ENCODE measurements at regions not wholly inside any gene's neighbourhood (a gene's known extent, or its start where the extent isn't known, plus 50 kb on each side); places are given as distances from the start of the nearest gene placed in this dataset.
"Not testable (repeated sequence)": the region's sequence is repeated elsewhere in the genome, so short reads cannot be mapped to it uniquely, and the experiment has no call there.

DNA sequence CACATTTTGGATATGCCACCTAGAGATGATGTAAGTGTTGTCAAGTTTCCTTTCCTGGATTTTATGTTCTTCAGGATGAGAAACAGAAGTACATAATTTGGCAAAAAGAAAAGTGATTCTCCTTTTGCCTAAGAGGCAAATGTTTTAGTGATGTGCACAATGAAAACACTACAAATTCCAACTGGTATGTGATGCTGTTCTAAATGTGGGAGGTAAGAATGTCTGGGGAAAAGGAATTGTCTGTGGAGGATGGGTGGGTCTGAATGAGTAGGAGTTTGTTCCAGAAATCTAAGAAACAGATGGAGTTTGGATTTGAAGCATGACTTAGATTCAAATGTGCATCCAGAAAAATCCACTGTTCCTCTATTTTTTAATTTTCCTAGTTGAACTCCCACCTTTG, 473.6 kb upstream of the SPRY2 start:
- Histone ChIP-seq H3K4me1 (ENCODE audit: insufficient read depth) (no peaks in the 10 kb centered on the region), H3K27ac (no peak overlapping the region), H3K4me2 (no peak overlapping the region), H2AFZ (no peak overlapping the region), H3K4me3 (no peak overlapping the region), H3K9me2 (replicated peaks; ENCODE audit: insufficient read depth) (no peaks in the 10 kb centered on the region), H4K20me1 (ENCODE audit: insufficient read depth, poor library complexity, severe bottlenecking) (no peaks in the 10 kb centered on the region), H3K79me2 (no peaks in the 10 kb centered on the region), H3K36me3 (replicated peaks; ENCODE audit: insufficient read depth, low read depth) (no peaks in the 10 kb centered on the region), H3K27me3 (no peaks in the 10 kb centered on the region), H3K9me3 (ENCODE audit: low read depth) (peaks cover 7% of the 10 kb centered on the region)
- TF ChIP-seq EZH2 (IDR thresholded peaks at IDR 0.05; ENCODE audit: borderline replicate concordance) = no peak
- DNase-seq (ENCODE audit: low spot score) = no peak

DNA sequence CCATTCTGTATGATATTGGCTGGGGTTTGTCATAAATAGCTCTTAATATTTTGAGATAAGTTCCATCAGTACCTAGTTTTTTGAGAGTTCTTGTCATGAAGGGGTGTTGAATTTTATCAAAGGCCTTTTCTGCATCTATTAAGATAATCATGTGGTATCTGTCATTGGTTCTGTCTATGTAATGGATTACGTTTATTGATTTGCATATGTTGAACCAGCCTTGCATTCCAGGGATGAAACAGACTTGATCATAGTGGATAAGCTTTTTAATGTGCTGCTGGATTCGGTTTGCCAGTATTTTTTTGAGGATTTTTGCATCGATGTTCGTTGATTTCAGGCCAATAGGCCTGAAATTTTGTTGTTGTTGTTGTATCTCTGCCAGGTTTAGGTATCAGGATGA, 469.4 kb upstream of the SPRY2 start:
- not testable (repeated sequence) for H3K4me1 ChIP-seq (ENCODE audit: insufficient read depth)

DNA sequence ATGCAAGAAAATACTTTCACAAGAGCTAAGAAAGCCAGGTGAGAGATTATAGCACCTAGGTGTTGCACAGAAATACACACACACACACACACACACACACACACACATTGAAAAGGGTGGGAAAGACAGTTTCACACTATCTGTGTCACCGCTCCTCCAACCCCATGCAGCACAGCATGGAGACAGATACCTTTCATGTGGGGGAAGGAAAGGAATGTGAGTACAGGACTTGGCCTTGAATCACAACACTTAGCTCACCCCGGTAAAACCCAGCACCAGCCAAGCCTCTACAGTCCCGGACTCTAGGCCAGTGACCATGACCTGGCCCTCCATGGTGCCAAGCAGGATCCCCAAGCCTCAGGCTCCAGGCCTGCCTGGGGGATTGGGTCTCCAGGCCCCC, 462.0 kb upstream of the SPRY2 start:
- Histone ChIP-seq H3K4me1 (ENCODE audit: insufficient read depth) (no peaks in the 10 kb centered on the region), H4K20me1 (ENCODE audit: insufficient read depth, poor library complexity, severe bottlenecking) (no peaks in the 10 kb centered on the region), H3K4me3 (no peak overlapping the region), H3K4me2 (no peak overlapping the region), H3K79me2 (no peaks in the 10 kb centered on the region), H3K36me3 (replicated peaks; ENCODE audit: insufficient read depth, low read depth) (no peaks in the 10 kb centered on the region), H2AFZ (no peak overlapping the region), H3K9me3 (ENCODE audit: low read depth) (no peaks in the 10 kb centered on the region), H3K27ac (no peak overlapping the region), H3K27me3 (no peaks in the 10 kb centered on the region), H3K9me2 (replicated peaks; ENCODE audit: insufficient read depth) (no peaks in the 10 kb centered on the region)
- WGBS (ENCODE audit: low lambda C conversion rate, missing lambda C conversion rate) = 90% methylated on average over 3 of the region's 3 CpGs
- no peak for DNase-seq (ENCODE audit: low spot score)
- TF ChIP-seq EZH2 (IDR thresholded peaks at IDR 0.05; ENCODE audit: borderline replicate concordance) (no peak), EZH2phosphoT487 (IDR thresholded peaks at IDR 0.05; ENCODE audit: low read depth, severe bottlenecking, unreplicated experiment) (no peak)
- TF ChIP-seq, protein P1, sequence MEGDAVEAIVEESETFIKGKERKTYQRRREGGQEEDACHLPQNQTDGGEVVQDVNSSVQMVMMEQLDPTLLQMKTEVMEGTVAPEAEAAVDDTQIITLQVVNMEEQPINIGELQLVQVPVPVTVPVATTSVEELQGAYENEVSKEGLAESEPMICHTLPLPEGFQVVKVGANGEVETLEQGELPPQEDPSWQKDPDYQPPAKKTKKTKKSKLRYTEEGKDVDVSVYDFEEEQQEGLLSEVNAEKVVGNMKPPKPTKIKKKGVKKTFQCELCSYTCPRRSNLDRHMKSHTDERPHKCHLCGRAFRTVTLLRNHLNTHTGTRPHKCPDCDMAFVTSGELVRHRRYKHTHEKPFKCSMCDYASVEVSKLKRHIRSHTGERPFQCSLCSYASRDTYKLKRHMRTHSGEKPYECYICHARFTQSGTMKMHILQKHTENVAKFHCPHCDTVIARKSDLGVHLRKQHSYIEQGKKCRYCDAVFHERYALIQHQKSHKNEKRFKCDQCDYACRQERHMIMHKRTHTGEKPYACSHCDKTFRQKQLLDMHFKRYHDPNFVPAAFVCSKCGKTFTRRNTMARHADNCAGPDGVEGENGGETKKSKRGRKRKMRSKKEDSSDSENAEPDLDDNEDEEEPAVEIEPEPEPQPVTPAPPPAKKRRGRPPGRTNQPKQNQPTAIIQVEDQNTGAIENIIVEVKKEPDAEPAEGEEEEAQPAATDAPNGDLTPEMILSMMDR (IDR thresholded peaks at IDR 0.05; ENCODE audit: poor library complexity) = no peak

More for the DNA sequence above, 469.4 kb upstream of the SPRY2 start:
- not testable (repeated sequence) for H4K20me1 ChIP-seq (ENCODE audit: insufficient read depth, poor library complexity, severe bottlenecking); H3K9me3 ChIP-seq (ENCODE audit: low read depth); H3K4me2 ChIP-seq; H3K79me2 ChIP-seq; H3K27me3 ChIP-seq; H3K4me3 ChIP-seq; DNase-seq (ENCODE audit: low spot score); H3K36me3 ChIP-seq (replicated peaks; ENCODE audit: insufficient read depth, low read depth); H3K9me2 ChIP-seq (replicated peaks; ENCODE audit: insufficient read depth); H2AFZ ChIP-seq; H3K27ac ChIP-seq
- WGBS (ENCODE audit: low lambda C conversion rate, missing lambda C conversion rate) = 92% methylated on average over 4 of the region's 4 CpGs

DNA sequence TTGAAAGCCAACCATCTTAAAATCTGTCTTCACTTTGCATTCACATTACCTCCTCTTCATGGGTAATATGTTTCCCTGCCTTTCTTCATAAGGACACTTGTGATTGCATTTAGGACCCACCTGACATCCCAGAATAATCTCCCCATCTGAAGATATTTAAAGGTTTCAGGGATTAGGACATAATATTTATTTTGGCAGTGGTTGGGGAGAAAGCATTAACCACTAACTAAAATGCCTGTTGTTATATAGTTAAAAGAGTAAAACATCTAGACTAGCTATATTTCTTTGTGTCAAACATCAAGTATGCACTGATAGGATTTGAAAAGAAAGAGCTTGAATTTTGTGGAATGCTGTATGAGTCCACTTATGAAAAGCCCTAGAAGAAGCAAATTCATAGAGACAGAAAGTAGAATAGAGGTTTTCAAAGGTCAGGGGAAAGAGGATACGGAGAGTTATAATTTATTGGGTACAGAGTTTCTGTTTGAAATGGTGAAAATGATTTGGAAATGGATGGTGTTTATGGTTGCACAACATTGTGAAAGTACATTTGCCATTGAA, 457.7 kb upstream of the SPRY2 start:
- no peak for DNase-seq (ENCODE audit: low spot score)
- Histone ChIP-seq H3K27ac (no peak overlapping the region), H3K4me2 (no peak overlapping the region), H3K4me3 (no peak overlapping the region), H3K9me2 (replicated peaks; ENCODE audit: insufficient read depth) (no peaks in the 10 kb centered on the region), H3K79me2 (no peaks in the 10 kb centered on the region), H3K27me3 (no peaks in the 10 kb centered on the region), H3K9me3 (ENCODE audit: low read depth) (no peaks in the 10 kb centered on the region), H2AFZ (no peak overlapping the region), H4K20me1 (ENCODE audit: insufficient read depth, poor library complexity, severe bottlenecking) (no peaks in the 10 kb centered on the region), H3K36me3 (replicated peaks; ENCODE audit: insufficient read depth, low read depth) (no peaks in the 10 kb centered on the region), H3K4me1 (ENCODE audit: insufficient read depth) (no peaks in the 10 kb centered on the region)
- TF ChIP-seq EZH2phosphoT487 (IDR thresholded peaks at IDR 0.05; ENCODE audit: low read depth, severe bottlenecking, unreplicated experiment) (no peak), EZH2 (IDR thresholded peaks at IDR 0.05; ENCODE audit: borderline replicate concordance) (no peak)
- TF ChIP-seq, protein P1 (IDR thresholded peaks at IDR 0.05; ENCODE audit: poor library complexity) = no peak
- 73% methylated on average over 1 of the region's 1 CpG for whole genome bisulfite sequencing (ENCODE audit: low lambda C conversion rate, missing lambda C conversion rate)

Measured in hepatocyte (in vitro differentiated cells).